OCI-LY3 (cell line): ENCODE measurements at regions not wholly inside any gene's neighbourhood (a gene's known extent, or its start where the extent isn't known, plus 50 kb on each side); places are given as distances from the start of the nearest gene placed in this dataset.

ENCODE experiments used
- EZH2phosphoT487 ChIP-seq: fragments of 200-600 bp; shearing (Covaris generic); IDR thresholded peaks from 2 replicates; pipeline ENCODE4 v1.6.1; 2018; ENCODE audit warnings: antibody characterized with exemption, mixed run types, low read depth
- TF ChIP-seq, protein P1 (sequence below): fragments of 200-600, 300-600 bp; sonication (generic); IDR thresholded peaks from 2 replicates; pipeline ENCODE4 v1.5.1; 2014; ENCODE audit warnings: antibody characterized with exemption, low read length, low read depth

DNA sequence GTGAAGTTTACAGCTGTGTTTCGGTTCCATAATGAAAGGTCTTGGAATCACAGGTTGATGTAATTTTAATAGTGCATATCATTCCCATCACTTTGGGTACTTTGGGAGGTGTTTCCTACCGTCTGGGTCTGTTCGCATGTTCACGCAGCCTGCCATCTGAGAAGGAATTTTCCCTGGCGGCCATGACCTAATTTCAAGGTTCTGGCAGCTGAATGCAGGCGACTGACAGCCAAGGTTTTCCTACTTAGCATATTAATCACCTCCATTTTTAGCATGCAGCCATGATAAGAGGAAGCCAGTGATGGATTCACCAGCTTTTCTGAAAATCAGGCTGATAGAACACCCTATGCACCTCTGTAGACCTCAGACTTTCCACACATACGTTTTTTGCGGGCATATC is 319.1 kb upstream of the TMEM229A start:
- TF ChIP-seq, protein P1, sequence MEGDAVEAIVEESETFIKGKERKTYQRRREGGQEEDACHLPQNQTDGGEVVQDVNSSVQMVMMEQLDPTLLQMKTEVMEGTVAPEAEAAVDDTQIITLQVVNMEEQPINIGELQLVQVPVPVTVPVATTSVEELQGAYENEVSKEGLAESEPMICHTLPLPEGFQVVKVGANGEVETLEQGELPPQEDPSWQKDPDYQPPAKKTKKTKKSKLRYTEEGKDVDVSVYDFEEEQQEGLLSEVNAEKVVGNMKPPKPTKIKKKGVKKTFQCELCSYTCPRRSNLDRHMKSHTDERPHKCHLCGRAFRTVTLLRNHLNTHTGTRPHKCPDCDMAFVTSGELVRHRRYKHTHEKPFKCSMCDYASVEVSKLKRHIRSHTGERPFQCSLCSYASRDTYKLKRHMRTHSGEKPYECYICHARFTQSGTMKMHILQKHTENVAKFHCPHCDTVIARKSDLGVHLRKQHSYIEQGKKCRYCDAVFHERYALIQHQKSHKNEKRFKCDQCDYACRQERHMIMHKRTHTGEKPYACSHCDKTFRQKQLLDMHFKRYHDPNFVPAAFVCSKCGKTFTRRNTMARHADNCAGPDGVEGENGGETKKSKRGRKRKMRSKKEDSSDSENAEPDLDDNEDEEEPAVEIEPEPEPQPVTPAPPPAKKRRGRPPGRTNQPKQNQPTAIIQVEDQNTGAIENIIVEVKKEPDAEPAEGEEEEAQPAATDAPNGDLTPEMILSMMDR = no peak
- TF ChIP-seq EZH2phosphoT487 = no peak
